GM19035 (cell line): ENCODE measurements at regions not wholly inside any gene's neighbourhood (a gene's known extent, or its start where the extent isn't known, plus 50 kb on each side); places are given as distances from the start of the nearest gene placed in this dataset.

Experiments
- ATAC-seq: cut with Tn5 transposase; IDR thresholded peaks from one replicate; pipeline ENCODE4 v1.9.1; 2021; ENCODE audit not compliant: unreplicated experiment

- ATAC-seq: no peak
Observed at GRCh38 chr10:121025731-121026130, 174.6 kb downstream of the WDR11 start.

DNA sequence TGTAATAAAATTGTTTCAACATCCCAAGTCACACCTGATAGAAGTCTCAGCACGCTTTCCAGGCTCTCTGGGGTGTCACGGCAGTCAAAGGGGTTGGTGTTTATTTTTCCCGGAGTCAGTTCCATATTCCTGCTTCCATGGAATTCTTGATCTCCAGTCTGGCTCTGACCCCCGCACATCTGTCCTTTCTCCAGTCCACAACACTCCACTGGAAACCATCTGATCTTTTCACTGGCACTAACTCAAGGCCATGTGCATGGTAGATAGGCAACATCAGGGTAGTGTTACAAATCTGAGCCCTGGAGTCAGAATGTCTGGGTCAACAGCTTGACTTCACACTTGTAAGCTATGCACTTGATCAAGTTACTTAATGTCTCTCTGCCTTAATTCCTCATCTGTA, 176.2 kb downstream of the WDR11 start:
- ATAC-seq: no peak

DNA sequence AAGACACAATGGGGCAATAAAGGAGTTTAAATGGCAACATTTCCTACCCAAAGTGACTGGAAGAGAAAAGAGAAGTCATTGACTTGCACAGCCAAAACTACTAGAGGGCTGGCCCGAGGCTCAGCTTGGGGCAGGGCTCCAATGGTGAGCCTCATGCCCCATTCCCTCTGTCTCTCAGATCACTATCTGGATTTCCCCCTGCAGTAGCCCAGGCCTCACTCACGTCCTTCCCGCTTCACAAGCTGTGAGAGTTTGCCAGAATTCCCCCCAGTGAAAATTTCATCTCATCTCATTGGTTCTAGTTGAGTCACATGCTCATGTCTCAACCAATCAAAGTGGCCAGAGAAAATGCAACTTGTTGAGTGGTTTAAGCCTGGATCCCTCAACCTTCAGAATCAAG, 181.3 kb downstream of the WDR11 start:
- ATAC-seq: no peak

DNA sequence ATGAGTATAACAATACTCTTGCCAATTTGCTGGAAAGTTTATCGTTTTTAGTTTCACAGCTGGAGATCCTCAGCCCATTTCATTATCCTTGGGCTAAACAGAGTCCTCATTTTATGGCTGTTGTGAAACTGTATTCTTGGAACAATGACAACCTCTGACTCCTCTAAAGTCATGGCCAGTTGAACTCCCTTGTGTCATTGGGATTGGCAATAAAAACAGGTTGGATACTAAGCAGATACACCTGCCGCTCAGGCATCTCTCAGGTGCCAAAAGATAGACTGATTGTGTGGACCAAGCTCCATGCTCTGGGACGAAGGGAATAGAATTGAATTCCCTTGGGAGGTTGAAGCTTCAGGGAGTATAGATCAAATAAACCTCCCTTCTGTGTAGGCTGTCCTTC, 182.2 kb downstream of the WDR11 start:
- no peak for ATAC-seq

GRCh38 chr10:121036431-121036830, 185.3 kb downstream of the WDR11 start:
- ATAC-seq: no peak

- ATAC-seq: no peak
Observed at GRCh38 chr10:121041499-121041898, 190.3 kb downstream of the WDR11 start.

- ATAC-seq: no peak
Observed at GRCh38 chr10:121041906-121042305, 190.7 kb downstream of the WDR11 start.

DNA sequence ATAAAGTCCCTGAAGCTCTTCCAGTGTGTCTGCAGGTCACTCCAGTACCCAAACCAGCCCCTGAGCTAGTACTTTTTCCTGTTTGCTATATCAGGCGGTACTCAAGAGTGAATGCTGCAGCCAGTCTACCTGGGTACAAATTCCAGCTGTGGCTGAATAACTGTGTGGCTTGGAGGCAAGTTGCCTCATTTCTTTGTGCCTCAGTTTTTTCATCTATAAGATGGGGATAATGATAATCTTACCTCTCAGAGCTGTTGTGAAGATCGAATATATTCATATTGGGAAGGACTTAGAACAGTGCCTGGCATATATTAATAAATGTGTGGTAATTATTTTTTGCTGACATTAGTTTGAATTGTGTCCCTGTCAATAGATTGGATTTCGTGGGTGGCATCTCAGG, 191.2 kb downstream of the WDR11 start:
- no peak for ATAC-seq

DNA sequence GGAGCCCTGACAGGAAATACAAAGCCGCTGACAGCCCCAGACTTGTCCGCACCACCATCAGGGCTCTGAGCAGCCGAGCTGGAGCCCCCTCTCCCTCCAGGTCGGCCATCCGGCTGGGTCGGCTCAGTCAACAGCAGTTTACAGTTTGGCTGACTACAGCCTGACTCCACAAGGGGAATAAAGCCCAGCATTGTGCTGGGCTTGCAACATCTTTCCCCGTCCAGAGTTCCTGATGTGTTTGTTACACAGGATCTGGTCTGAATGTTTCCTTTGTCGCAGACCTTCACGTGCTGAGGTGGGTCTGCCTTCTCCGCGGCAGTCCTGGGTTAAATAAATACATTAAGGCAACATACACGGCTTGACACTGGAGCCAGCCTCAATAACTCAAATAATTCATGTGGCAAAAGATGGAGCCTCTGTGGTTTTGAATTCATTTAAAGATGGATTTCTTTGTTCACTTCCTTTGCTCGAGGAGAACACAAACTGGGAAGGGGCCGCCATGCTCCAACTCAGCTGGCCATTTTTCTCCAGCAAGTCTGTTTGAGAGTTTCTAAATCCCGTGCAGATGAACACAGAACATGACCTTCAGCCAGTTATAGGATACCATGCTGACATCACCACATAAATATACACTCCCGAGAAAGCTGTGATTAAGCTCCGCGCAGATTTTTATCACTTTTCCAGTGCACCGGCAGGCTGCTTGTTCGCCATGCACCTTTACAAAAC, 192.1 kb downstream of the WDR11 start:
- ATAC-seq: no peak

- no peak for ATAC-seq
Observed at GRCh38 chr10:121048749-121049148, 197.6 kb downstream of the WDR11 start.

DNA sequence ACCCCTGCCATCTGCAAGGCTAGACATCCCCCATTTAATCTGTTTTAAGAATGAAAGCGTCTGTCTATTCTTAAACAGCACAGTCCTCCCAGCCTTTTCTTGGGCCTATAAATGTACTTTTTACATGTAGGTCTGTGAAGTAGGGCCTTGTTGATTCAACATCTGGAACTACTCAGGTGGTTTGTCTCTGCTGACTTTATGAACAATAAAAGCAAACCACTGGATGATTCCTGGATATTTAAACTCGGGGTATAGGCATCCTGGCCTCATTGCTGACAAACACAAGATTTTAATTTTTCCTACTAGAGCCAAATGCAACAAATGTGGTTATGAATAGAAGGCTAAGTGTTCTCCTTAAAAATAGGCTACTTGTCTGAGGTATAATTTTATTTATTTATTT, 198.3 kb downstream of the WDR11 start:
- ATAC-seq: no peak

DNA sequence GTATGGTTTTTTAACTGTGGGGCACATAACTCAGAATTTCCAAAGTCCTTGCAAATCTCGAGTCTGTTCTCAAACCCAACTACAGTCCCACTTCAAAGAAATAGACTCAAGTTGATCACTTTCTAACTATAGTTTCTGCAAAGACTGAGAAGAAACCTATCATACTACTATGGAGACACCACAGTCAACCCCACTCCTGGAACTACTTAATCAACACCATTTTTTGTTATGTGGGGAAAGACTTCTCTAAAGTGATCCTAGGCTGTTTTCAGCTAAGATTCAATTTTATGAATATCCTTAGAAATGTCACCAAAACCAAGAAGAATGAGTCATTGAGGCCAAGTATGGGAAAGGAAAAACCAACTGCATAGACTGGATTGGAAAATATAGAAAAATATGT, 198.8 kb downstream of the WDR11 start:
- no peak for ATAC-seq

GRCh38 chr10:121051171-121051570, 200.0 kb downstream of the WDR11 start:
- ATAC-seq: no peak

DNA sequence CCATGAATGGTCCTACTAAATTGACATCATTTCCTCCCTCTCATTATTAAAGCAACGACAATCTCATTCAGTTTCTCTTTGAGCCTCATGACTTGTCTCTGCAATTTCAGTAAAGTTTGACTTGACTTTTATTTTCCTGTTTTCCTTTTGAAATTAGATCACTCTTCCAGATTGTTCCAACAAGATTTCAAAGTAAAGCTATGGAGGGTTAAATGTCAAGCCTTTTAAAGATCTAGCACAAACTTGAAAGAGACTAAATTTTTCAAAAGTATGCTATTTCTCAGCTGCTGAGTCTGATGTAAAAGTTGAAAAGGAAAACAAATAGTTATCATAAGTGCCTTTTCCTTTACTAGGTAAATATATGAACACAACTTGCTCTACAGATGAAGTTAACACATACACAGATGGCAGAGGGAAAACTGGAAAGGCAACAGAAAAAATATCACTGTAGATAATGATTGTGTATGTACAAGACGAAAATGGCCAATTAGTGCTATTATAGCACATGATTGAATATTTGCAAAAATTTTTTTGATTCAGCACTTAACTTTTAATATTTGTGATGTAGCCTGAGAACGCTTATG, 200.6 kb downstream of the WDR11 start:
- no peak for ATAC-seq

GRCh38 chr10:121053151-121053550, 202.0 kb downstream of the WDR11 start:
- ATAC-seq: no peak

- no peak for ATAC-seq
Observed at GRCh38 chr10:121054874-121055273, 203.7 kb downstream of the WDR11 start.

DNA sequence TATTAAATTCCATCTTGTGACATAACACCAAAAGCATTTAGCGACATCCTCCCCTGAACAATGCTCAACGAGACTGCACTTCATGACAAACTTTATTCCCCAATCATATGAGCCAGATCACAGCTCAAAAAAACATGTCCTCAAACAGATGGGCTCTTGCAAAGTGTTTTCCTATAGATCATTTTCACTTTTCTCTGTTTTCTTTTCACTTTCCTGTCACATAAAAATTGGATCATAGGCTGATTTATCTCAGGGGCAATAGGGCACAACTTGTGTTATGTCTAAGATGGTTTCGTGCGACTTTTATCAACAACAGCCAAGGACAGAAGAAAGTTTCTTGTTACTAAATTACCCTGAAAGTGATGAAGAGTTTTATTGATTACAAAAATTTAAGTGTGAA, 206.1 kb downstream of the WDR11 start:
- ATAC-seq: no peak

- no peak for ATAC-seq
Observed at GRCh38 chr10:121058082-121058481, 206.9 kb downstream of the WDR11 start.

- no peak for ATAC-seq
Observed at GRCh38 chr10:121059351-121059750, 208.2 kb downstream of the WDR11 start.

- ATAC-seq: no peak
Observed at GRCh38 chr10:121062115-121062514, 211.0 kb downstream of the WDR11 start.

GRCh38 chr10:121063744-121064143, 212.6 kb downstream of the WDR11 start:
- ATAC-seq: no peak

DNA sequence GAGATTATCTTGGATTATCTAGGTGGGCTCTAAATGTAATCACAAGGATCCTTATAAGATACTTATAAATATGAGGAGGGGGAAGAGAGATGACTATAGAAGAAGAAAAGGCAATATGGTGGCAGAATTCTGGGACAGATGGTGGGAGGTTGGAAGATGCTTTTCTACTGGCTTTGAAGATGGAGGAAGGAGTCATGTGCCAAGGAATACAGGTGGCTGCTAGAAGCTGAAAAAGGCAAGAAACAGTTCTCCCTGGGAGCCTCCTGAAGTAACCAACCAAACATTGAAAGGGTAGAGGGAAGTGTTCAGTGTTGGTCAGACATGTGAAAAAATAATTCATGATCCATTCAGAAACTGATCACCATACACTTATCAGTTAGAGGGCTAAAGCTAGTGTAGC, 213.3 kb downstream of the WDR11 start:
- no peak for ATAC-seq

- ATAC-seq: no peak
Observed at GRCh38 chr10:121065330-121065729, 214.2 kb downstream of the WDR11 start.
